ENCODE measurements at regions not wholly inside any gene's neighbourhood (a gene's known extent, or its start where the extent isn't known, plus 50 kb on each side); places are given as distances from the start of the nearest gene placed in this dataset.

- no peak for TF ChIP-seq CHD7 (IDR thresholded peaks at IDR 0.05; ENCODE audit: insufficient replicate concordance, low read length)
- TF ChIP-seq POLR2AphosphoS5 (IDR thresholded peaks at IDR 0.05; ENCODE audit: low read depth, low read length) = no peak
These were observed 439.5 kb downstream of the EFNB2 start (continued) for GRCh38 chr13:106095919-106096318.
